MM.1S (cell line): ENCODE measurements at regions not wholly inside any gene's neighbourhood (a gene's known extent, or its start where the extent isn't known, plus 50 kb on each side); places are given as distances from the start of the nearest gene placed in this dataset.
"Not testable (repeated sequence)": the region's sequence is repeated elsewhere in the genome, so short reads cannot be mapped to it uniquely, and the experiment has no call there.

Experiments used
- DNase-seq: peaks from one replicate; pipeline ENCODE4 v3.0.0-alpha.2; 2015
- H2AFZ ChIP-seq: fragments of 300-600 bp; sonication (generic); 2 replicates; pipeline ENCODE4 v1.6.0; 2016; ENCODE audit warnings: antibody characterized with exemption, low read length
- H3F3A ChIP-seq: fragments of 300-600 bp; sonication (generic); 2 replicates; pipeline ENCODE4 v1.6.1; 2016; ENCODE audit warnings: mild to moderate bottlenecking, antibody characterized with exemption, low read length, moderate library complexity, mixed read lengths; ENCODE audit not compliant: insufficient read depth
- H3K27ac ChIP-seq: fragments of 300-600 bp; sonication (generic); 2 replicates; pipeline ENCODE4 v1.5.1; 2016; ENCODE audit warnings: mild to moderate bottlenecking, low read length
- H3K27me3 ChIP-seq: fragments of 300-600 bp; sonication (generic); replicated peaks from 2 replicates; pipeline ENCODE4 v1.6.0; 2016; ENCODE audit warnings: low read length; ENCODE audit not compliant: insufficient read depth
- H3K36me3 ChIP-seq: fragments of 300-600 bp; sonication (generic); replicated peaks from 2 replicates; pipeline ENCODE4 v1.6.1; 2016; ENCODE audit warnings: mild to moderate bottlenecking, low read length, mixed read lengths; ENCODE audit not compliant: insufficient read depth
- H3K4me1 ChIP-seq: fragments of 300-600 bp; sonication (generic); 2 replicates; pipeline ENCODE4 v1.6.1; 2016; ENCODE audit warnings: low read length, mixed read lengths
- H3K4me2 ChIP-seq: fragments of 300-600 bp; sonication (generic); 2 replicates; pipeline ENCODE4 v1.6.0; 2016; ENCODE audit warnings: low read depth, low read length
- H3K4me3 ChIP-seq: fragments of 300-600 bp; sonication (generic); 2 replicates; pipeline ENCODE4 v1.5.1; 2016; ENCODE audit warnings: low read length, mixed read lengths
- H3K79me2 ChIP-seq: fragments of 300-600 bp; sonication (generic); 2 replicates; pipeline ENCODE4 v1.6.1; 2016; ENCODE audit warnings: mixed run types, low read length, mixed read lengths
- H3K9ac ChIP-seq: fragments of 300-600 bp; sonication (generic); 2 replicates; pipeline ENCODE4 v1.6.1; 2016; ENCODE audit warnings: low read length, mixed read lengths
- H3K9me2 ChIP-seq: fragments of 300-600 bp; sonication (generic); replicated peaks from 2 replicates; pipeline ENCODE4 v1.6.1; 2016; ENCODE audit warnings: mild to moderate bottlenecking, low read length, mixed read lengths; ENCODE audit not compliant: insufficient read depth
- H3K9me3 ChIP-seq: fragments of 300-600 bp; sonication (generic); replicated peaks from 2 replicates; pipeline ENCODE4 v1.6.1; 2016; ENCODE audit warnings: mild to moderate bottlenecking, low read length, mixed read lengths; ENCODE audit not compliant: insufficient read depth
- H4K20me1 ChIP-seq: fragments of 300-600 bp; sonication (generic); 2 replicates; pipeline ENCODE4 v1.6.1; 2016; ENCODE audit warnings: mild to moderate bottlenecking, low read length, moderate library complexity, mixed read lengths; ENCODE audit not compliant: insufficient read depth
- EZH2 ChIP-seq: fragments of 300-600 bp; sonication (generic); optimal IDR thresholded peaks from 2 replicates; pipeline ENCODE3; 2017; ENCODE audit warnings: low read depth, mild to moderate bottlenecking, antibody characterized with exemption, low read length, mixed read lengths
- EZH2phosphoT487 ChIP-seq: fragments of 300-600 bp; sonication (generic); IDR thresholded peaks from 2 replicates; pipeline ENCODE4 v1.6.1; 2018; ENCODE audit warnings: antibody characterized with exemption, low read length
- TF ChIP-seq, protein P1 (sequence below): fragments of 300-600 bp; sonication (generic); IDR thresholded peaks from 2 replicates; pipeline ENCODE4 v1.5.1; 2016; ENCODE audit warnings: antibody characterized with exemption, low read length, mixed read lengths

DNA sequence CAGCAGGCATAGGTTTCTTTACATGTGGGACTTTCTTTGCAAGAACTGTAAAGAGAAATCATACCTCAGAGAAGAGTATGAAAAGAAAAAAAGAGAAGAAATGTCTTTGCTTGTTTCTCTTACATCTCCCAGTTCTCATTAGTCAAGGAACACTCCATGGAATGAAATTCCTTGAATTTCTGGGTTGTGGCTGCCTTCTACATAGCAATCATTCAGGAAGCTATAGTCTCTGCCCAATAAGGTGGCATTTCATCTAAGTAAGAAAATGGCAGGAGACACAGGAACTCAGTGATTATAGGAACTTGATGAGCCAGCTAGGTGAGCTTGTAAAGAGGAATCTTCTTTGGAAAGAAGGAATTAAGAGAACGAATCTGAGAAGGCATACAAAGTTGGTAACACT is 197.0 kb upstream of the FKBP1C start:
- no peak for TF ChIP-seq EZH2phosphoT487
- no peak for TF ChIP-seq EZH2
- TF ChIP-seq, protein P1, sequence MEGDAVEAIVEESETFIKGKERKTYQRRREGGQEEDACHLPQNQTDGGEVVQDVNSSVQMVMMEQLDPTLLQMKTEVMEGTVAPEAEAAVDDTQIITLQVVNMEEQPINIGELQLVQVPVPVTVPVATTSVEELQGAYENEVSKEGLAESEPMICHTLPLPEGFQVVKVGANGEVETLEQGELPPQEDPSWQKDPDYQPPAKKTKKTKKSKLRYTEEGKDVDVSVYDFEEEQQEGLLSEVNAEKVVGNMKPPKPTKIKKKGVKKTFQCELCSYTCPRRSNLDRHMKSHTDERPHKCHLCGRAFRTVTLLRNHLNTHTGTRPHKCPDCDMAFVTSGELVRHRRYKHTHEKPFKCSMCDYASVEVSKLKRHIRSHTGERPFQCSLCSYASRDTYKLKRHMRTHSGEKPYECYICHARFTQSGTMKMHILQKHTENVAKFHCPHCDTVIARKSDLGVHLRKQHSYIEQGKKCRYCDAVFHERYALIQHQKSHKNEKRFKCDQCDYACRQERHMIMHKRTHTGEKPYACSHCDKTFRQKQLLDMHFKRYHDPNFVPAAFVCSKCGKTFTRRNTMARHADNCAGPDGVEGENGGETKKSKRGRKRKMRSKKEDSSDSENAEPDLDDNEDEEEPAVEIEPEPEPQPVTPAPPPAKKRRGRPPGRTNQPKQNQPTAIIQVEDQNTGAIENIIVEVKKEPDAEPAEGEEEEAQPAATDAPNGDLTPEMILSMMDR: no peak
- H3K9ac ChIP-seq: no peak overlapping the region
- no peaks in the 10 kb centered on the region for H3K9me3 ChIP-seq
- no peak overlapping the region for H3K4me2 ChIP-seq
- no peaks in the 10 kb centered on the region for H4K20me1 ChIP-seq
- H2AFZ ChIP-seq: no peak overlapping the region
- H3K36me3 ChIP-seq: no peaks in the 10 kb centered on the region
- no peaks in the 10 kb centered on the region for H3K4me1 ChIP-seq
- no peaks in the 10 kb centered on the region for H3F3A ChIP-seq
- no peaks in the 10 kb centered on the region for H3K79me2 ChIP-seq
- no peak overlapping the region for H3K4me3 ChIP-seq
- H3K27me3 ChIP-seq: no peaks in the 10 kb centered on the region
- H3K27ac ChIP-seq: no peak overlapping the region
- no peak for DNase-seq
- no peaks in the 10 kb centered on the region for H3K9me2 ChIP-seq

DNA sequence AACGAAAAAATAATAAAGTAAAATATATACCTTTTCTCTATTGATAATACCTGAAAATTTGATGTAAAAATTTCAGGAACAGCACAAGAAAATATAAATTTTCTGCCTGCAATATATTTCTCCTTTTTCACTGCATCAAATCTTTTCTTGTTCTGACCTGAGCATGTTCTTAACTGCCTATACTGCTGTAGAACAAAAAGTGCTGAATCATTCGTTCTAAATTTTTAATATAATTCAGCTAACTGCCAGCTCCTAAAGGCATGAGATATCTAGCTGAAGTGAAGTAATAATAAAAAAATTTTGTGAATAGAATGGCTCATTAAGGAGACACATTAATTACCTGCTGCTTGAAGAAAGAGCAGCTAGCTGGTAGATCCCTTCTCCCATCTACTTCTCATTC is 188.6 kb upstream of the FKBP1C start:
- no peaks in the 10 kb centered on the region for H3K27me3 ChIP-seq
- no peaks in the 10 kb centered on the region for H3K9me3 ChIP-seq
- no peaks in the 10 kb centered on the region for H4K20me1 ChIP-seq
- no peak overlapping the region for H3K4me3 ChIP-seq
- no peaks in the 10 kb centered on the region for H3F3A ChIP-seq
- H3K4me2 ChIP-seq: no peak overlapping the region
- H3K4me1 ChIP-seq: no peaks in the 10 kb centered on the region
- TF ChIP-seq EZH2phosphoT487: no peak
- no peak for TF ChIP-seq EZH2
- TF ChIP-seq, protein P1: no peak
- no peak for DNase-seq
- H3K79me2 ChIP-seq: no peaks in the 10 kb centered on the region
- H2AFZ ChIP-seq: no peak overlapping the region
- H3K9me2 ChIP-seq: no peaks in the 10 kb centered on the region
- H3K36me3 ChIP-seq: no peaks in the 10 kb centered on the region
- H3K9ac ChIP-seq: no peak overlapping the region
- H3K27ac ChIP-seq: no peak overlapping the region

DNA sequence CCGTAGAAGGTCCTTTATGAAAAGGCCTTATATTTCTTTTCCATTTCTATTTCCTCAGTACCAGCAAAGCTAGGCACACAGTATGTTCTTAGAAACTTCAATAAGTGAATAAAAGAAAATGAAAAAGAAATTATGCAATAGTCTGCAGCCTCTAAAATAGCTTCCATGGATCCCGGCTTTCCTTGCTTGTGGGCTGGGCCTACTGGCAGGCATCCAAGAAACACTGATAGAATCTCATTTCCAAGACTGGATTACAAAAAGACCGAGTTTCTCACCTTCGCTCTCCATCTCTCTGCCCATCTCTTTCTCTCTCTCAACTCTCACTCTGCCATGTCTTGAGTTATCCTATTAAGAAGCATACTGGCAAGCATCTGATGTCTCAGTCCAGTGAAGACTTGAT is 187.5 kb upstream of the FKBP1C start:
- H3K9me3 ChIP-seq: no peaks in the 10 kb centered on the region
- no peaks in the 10 kb centered on the region for H3K79me2 ChIP-seq
- no peak overlapping the region for H3K9ac ChIP-seq
- H3K9me2 ChIP-seq: no peaks in the 10 kb centered on the region
- no peak overlapping the region for H3K4me2 ChIP-seq
- H4K20me1 ChIP-seq: no peaks in the 10 kb centered on the region
- H3K27me3 ChIP-seq: no peaks in the 10 kb centered on the region
- H3K4me3 ChIP-seq: no peak overlapping the region
- H2AFZ ChIP-seq: no peak overlapping the region
- no peak for DNase-seq
- H3K36me3 ChIP-seq: no peaks in the 10 kb centered on the region
- H3K4me1 ChIP-seq: no peaks in the 10 kb centered on the region
- TF ChIP-seq EZH2phosphoT487 (no peak), EZH2 (no peak)
- TF ChIP-seq, protein P1: no peak
- H3F3A ChIP-seq: no peaks in the 10 kb centered on the region
- H3K27ac ChIP-seq: no peak overlapping the region

DNA sequence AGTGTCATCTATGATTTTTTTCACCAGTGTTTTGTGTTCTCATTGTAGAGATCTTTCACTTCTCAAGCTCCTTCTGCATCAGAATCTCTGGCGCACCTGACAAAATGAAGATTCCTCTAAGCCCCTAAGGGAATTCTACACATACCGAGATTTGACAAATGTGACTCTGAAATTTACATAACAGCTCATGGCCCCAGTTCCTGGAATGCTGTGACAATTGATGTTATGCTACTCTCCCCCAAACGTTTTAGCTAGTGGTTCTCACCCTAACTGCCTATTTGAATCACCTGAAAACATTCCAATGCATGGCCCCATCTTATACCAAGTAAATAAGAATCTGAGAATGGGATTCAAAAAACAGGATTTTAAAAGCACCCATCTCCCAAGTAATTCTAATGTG is 162.1 kb upstream of the FKBP1C start:
- no peaks in the 10 kb centered on the region for H3K27me3 ChIP-seq
- H3K4me3 ChIP-seq: no peak overlapping the region
- H3K9me3 ChIP-seq: no peaks in the 10 kb centered on the region
- TF ChIP-seq EZH2phosphoT487: no peak
- TF ChIP-seq, protein P1: no peak
- no peak for TF ChIP-seq EZH2
- H3K4me1 ChIP-seq: no peaks in the 10 kb centered on the region
- H4K20me1 ChIP-seq: no peaks in the 10 kb centered on the region
- no peaks in the 10 kb centered on the region for H3F3A ChIP-seq
- no peaks in the 10 kb centered on the region for H3K36me3 ChIP-seq
- no peak for DNase-seq
- no peak overlapping the region for H3K4me2 ChIP-seq
- H3K9me2 ChIP-seq: no peaks in the 10 kb centered on the region
- no peak overlapping the region for H3K9ac ChIP-seq
- H3K27ac ChIP-seq: no peak overlapping the region
- no peak overlapping the region for H2AFZ ChIP-seq
- H3K79me2 ChIP-seq: no peaks in the 10 kb centered on the region

DNA sequence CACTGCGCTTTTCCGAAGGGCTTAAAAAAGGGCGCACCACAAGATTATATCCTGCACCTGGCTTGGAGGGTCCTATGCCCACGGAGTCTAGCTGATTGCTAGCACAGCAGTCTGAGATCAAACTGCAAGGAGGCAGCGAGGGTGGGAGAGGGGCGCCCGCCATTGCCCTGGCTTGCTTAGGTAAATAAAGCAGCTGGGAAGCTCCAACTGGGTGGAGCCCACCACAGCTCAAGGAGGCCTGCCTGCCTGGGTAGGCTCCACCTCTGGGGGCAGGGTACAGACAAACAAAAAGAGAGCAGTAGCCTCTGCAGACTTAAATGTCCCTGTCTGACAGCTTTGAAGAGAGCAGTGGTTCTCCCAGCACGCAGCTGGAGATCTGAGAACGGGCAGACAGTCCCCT is 158.1 kb upstream of the FKBP1C start:
- not testable (repeated sequence) for H3F3A ChIP-seq, H3K4me3 ChIP-seq, H3K9me2 ChIP-seq, H3K27me3 ChIP-seq, H3K9me3 ChIP-seq, DNase-seq, H3K4me2 ChIP-seq, H3K9ac ChIP-seq, H4K20me1 ChIP-seq, H3K36me3 ChIP-seq, H2AFZ ChIP-seq, H3K79me2 ChIP-seq, H3K4me1 ChIP-seq, H3K27ac ChIP-seq
